ENCODE measurements at regions not wholly inside any gene's neighbourhood (a gene's known extent, or its start where the extent isn't known, plus 50 kb on each side); places are given as distances from the start of the nearest gene placed in this dataset.

- no peaks in the 10 kb centered on the region for H3K27me3 ChIP-seq (ENCODE audit: low read depth)
- H3K36me3 ChIP-seq = no peaks in the 10 kb centered on the region
- H3K9me3 ChIP-seq = no peaks in the 10 kb centered on the region
- ATAC-seq (no peak), DNase-seq (no peak)
- H3K4me3 ChIP-seq = no peak overlapping the region
- intact Hi-C loops (cut with DNase I) = no loop called here
- TF ChIP-seq CTCF (IDR thresholded peaks at IDR 0.05) = no peak
- no peak overlapping the region for H3K27ac ChIP-seq
- no peaks in the 10 kb centered on the region for H3K4me1 ChIP-seq
These were observed 1453.3 kb downstream of the PCDH18 start for GRCh38 chr4:136078976-136079375.

DNA sequence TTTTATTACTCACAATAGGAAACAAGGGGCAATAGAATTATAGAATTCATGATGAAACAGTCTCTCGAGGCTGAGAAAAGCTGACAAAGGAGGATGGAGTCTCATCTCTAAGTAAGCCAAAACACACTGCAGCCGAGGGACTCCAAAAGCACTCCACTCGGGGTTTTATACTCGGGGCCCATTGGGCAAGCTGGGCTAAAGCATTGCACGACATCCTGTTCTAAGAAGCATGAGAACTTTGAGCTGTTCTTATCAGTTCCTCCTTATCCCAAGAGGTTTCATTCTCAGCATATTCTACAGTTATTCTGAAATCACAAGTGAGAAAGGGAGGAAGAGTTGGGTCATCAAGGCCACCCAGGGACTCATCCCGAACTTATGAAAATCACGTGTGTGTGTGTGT lies 1475.5 kb downstream of the PCDH18 start:
- no peak for TF ChIP-seq CTCF (IDR thresholded peaks at IDR 0.05)

DNA sequence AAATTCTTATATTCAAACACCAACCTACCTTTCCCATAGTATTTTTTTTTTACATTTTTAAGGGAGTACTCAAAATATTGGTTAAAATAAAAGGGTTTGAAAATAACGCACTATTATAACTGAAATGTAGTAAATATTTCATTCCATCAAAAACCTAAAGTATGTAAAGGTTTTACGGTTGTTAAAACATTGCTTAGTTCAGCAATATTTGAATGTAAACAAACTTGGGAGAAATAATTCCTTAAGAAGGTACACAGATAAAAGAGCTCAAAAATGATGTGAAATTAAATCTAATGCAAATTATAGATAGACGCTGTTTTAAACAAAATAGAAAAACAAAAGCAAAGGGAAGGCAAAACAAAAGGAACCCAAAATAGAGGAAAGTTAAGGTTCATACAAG lies 1476.9 kb downstream of the PCDH18 start:
- no peak for TF ChIP-seq CTCF (IDR thresholded peaks at IDR 0.05)
- no peak for ATAC-seq
- Histone ChIP-seq H3K4me1 (no peaks in the 10 kb centered on the region), H3K27me3 (ENCODE audit: low read depth) (no peaks in the 10 kb centered on the region), H3K36me3 (no peaks in the 10 kb centered on the region), H3K4me3 (no peak overlapping the region), H3K9me3 (no peaks in the 10 kb centered on the region), H3K27ac (no peak overlapping the region)
- no peak for DNase-seq
- intact Hi-C loops (cut with DNase I) = no loop called here

More for the DNA sequence above, 1475.5 kb downstream of the PCDH18 start:
- no peak for ATAC-seq
- no peaks in the 10 kb centered on the region for H3K9me3 ChIP-seq
- no peaks in the 10 kb centered on the region for H3K27me3 ChIP-seq (ENCODE audit: low read depth)
- DNase-seq = no peak
- H3K4me1 ChIP-seq = no peaks in the 10 kb centered on the region
- no peak overlapping the region for H3K4me3 ChIP-seq
- no peaks in the 10 kb centered on the region for H3K36me3 ChIP-seq
- intact Hi-C loops (cut with DNase I) = no loop called here
- H3K27ac ChIP-seq = no peak overlapping the region

GRCh38 chr4:136036744-136037143 lies 1495.5 kb downstream of the PCDH18 start:
- ATAC-seq = no peak
- intact Hi-C loops (cut with DNase I) = no loop called here

GRCh38 chr4:136032391-136032790 lies 1499.9 kb downstream of the PCDH18 start:
- Histone ChIP-seq H3K27me3 (ENCODE audit: low read depth) (no peaks in the 10 kb centered on the region), H3K4me3 (no peak overlapping the region), H3K36me3 (no peaks in the 10 kb centered on the region), H3K9me3 (no peaks in the 10 kb centered on the region), H3K4me1 (no peaks in the 10 kb centered on the region), H3K27ac (no peak overlapping the region)
- DNase-seq (no peak), ATAC-seq (no peak)
- no peak for TF ChIP-seq CTCF (IDR thresholded peaks at IDR 0.05)
- intact Hi-C loops (cut with DNase I) = no loop called here

More at GRCh38 chr4:136036744-136037143, 1495.5 kb downstream of the PCDH18 start:
- H3K27me3 ChIP-seq (ENCODE audit: low read depth) = no peaks in the 10 kb centered on the region
- no peak for TF ChIP-seq CTCF (IDR thresholded peaks at IDR 0.05)
- H3K36me3 ChIP-seq = no peaks in the 10 kb centered on the region
- H3K4me1 ChIP-seq = no peaks in the 10 kb centered on the region
- no peak overlapping the region for H3K27ac ChIP-seq
- no peak overlapping the region for H3K4me3 ChIP-seq
- no peak for DNase-seq
- H3K9me3 ChIP-seq = no peaks in the 10 kb centered on the region

DNA sequence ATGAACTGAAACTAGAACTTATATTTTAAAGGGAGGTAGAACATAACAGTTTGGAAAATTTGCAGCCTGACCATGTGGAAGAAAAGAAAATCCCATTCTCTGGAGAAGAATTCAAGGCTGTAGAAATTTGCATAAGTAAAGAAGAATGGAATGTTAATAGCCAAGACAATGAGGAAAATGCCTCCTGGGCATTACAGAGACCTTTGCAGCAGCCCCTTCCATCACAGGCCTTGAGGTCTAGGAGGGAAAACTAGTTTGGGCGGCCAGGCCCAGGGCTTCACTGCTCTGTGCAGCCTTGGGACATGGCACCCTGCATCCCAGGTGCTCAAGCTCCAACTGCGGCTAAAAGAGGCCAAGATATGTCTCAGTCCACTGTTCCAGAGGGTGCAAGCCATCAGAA lies 1506.8 kb downstream of the PCDH18 start:
- Histone ChIP-seq H3K36me3 (no peaks in the 10 kb centered on the region), H3K27ac (no peak overlapping the region), H3K4me1 (no peaks in the 10 kb centered on the region), H3K4me3 (no peak overlapping the region), H3K9me3 (peaks cover 6% of the 10 kb centered on the region), H3K27me3 (ENCODE audit: low read depth) (no peaks in the 10 kb centered on the region)
- ATAC-seq (no peak), DNase-seq (no peak)
- no peak for TF ChIP-seq CTCF (IDR thresholded peaks at IDR 0.05)
- intact Hi-C loops (cut with DNase I) = no loop called here

Measured in lower lobe of right lung (tissue), 2 donors.